Hepatocyte (in vitro differentiated cells): ENCODE measurements at regions not wholly inside any gene's neighbourhood (a gene's known extent, or its start where the extent isn't known, plus 50 kb on each side); places are given as distances from the start of the nearest gene placed in this dataset.

Experiments
- DNase-seq: peaks from one replicate; pipeline ENCODE4 v3.0.0-alpha.2; 2016; ENCODE audit warnings: low spot score
- H2AFZ ChIP-seq: fragments of 200-600 bp; sonication (generic); 2 replicates; pipeline ENCODE4 v1.6.0; 2016; ENCODE audit warnings: antibody characterized with exemption, mild to moderate bottlenecking
- H3K27ac ChIP-seq: fragments of 200-600 bp; sonication (generic); 2 replicates; pipeline ENCODE4 v1.5.1; 2016; ENCODE audit warnings: mild to moderate bottlenecking
- H3K27me3 ChIP-seq: fragments of 200-600 bp; sonication (generic); 2 replicates; pipeline ENCODE4 v1.6.1; 2016
- H3K36me3 ChIP-seq: fragments of 200-600 bp; sonication (generic); replicated peaks from 2 replicates; pipeline ENCODE4 v1.5.1; 2016; ENCODE audit warnings: low read depth; ENCODE audit not compliant: insufficient read depth
- H3K4me1 ChIP-seq: fragments of 200-600 bp; sonication (generic); 2 replicates; pipeline ENCODE4 v1.5.1; 2016; ENCODE audit warnings: mild to moderate bottlenecking, moderate library complexity; ENCODE audit not compliant: insufficient read depth
- H3K4me2 ChIP-seq: fragments of 200-600 bp; sonication (generic); 2 replicates; pipeline ENCODE4 v1.6.0; 2016
- H3K4me3 ChIP-seq: fragments of 200-600 bp; sonication (generic); 2 replicates; pipeline ENCODE4 v1.5.1; 2016; ENCODE audit warnings: mild to moderate bottlenecking
- H3K79me2 ChIP-seq: fragments of 200-600 bp; sonication (generic); 2 replicates; pipeline ENCODE4 v1.6.0; 2017; ENCODE audit warnings: mild to moderate bottlenecking
- H3K9me2 ChIP-seq: fragments of 200-600 bp; sonication (generic); replicated peaks from 2 replicates; pipeline ENCODE4 v1.6.0; 2017; ENCODE audit warnings: mild to moderate bottlenecking; ENCODE audit not compliant: insufficient read depth
- H3K9me3 ChIP-seq: fragments of 200-600 bp; sonication (generic); 2 replicates; pipeline ENCODE4 v1.5.1; 2016; ENCODE audit warnings: low read depth, mild to moderate bottlenecking
- H4K20me1 ChIP-seq: fragments of 200-600 bp; sonication (generic); 2 replicates; pipeline ENCODE4 v1.6.0; 2016; ENCODE audit warnings: mild to moderate bottlenecking; ENCODE audit not compliant: insufficient read depth, poor library complexity, severe bottlenecking
- EZH2 ChIP-seq: fragments of 200-600 bp; sonication (generic); IDR thresholded peaks from 2 replicates; pipeline ENCODE4 v1.6.1; 2016; ENCODE audit warnings: antibody characterized with exemption, mild to moderate bottlenecking, borderline replicate concordance
- EZH2phosphoT487 ChIP-seq: fragments of 200-600 bp; sonication (generic); IDR thresholded peaks from one replicate; pipeline ENCODE4 v1.6.1; 2018; ENCODE audit warnings: antibody characterized with exemption, mild to moderate bottlenecking, low read depth, moderate library complexity; ENCODE audit not compliant: unreplicated experiment, severe bottlenecking
- WGBS: methylation state at CpG from one replicate; pipeline ENCODE4 v1.1.6; 2016; ENCODE audit warnings: low lambda C conversion rate; ENCODE audit errors: missing lambda C conversion rate; 5-methylcytosine and 5-hydroxymethylcytosine counted together
- TF ChIP-seq, protein P1 (sequence below): fragments of 200-600 bp; sonication (generic); IDR thresholded peaks from 2 replicates; pipeline ENCODE4 v1.5.1; 2016; ENCODE audit warnings: antibody characterized with exemption, mild to moderate bottlenecking; ENCODE audit not compliant: poor library complexity

- Histone ChIP-seq H3K4me3 (no peak overlapping the region), H4K20me1 (no peaks in the 10 kb centered on the region), H3K36me3 (no peaks in the 10 kb centered on the region), H3K4me1 (no peaks in the 10 kb centered on the region), H3K27me3 (no peaks in the 10 kb centered on the region), H3K9me2 (no peaks in the 10 kb centered on the region), H3K27ac (no peak overlapping the region), H3K79me2 (no peaks in the 10 kb centered on the region), H2AFZ (no peak overlapping the region), H3K9me3 (no peaks in the 10 kb centered on the region), H3K4me2 (no peak overlapping the region)
- TF ChIP-seq, protein P1, sequence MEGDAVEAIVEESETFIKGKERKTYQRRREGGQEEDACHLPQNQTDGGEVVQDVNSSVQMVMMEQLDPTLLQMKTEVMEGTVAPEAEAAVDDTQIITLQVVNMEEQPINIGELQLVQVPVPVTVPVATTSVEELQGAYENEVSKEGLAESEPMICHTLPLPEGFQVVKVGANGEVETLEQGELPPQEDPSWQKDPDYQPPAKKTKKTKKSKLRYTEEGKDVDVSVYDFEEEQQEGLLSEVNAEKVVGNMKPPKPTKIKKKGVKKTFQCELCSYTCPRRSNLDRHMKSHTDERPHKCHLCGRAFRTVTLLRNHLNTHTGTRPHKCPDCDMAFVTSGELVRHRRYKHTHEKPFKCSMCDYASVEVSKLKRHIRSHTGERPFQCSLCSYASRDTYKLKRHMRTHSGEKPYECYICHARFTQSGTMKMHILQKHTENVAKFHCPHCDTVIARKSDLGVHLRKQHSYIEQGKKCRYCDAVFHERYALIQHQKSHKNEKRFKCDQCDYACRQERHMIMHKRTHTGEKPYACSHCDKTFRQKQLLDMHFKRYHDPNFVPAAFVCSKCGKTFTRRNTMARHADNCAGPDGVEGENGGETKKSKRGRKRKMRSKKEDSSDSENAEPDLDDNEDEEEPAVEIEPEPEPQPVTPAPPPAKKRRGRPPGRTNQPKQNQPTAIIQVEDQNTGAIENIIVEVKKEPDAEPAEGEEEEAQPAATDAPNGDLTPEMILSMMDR = no peak
- TF ChIP-seq EZH2 = no peak
- no peak for TF ChIP-seq EZH2phosphoT487
- no peak for DNase-seq
- whole genome bisulfite sequencing = 98% methylated on average over 2 of the region's 2 CpGs
These were observed 1373.1 kb downstream of the STIM2 start for GRCh38 chr4:28233724-28234123.

DNA sequence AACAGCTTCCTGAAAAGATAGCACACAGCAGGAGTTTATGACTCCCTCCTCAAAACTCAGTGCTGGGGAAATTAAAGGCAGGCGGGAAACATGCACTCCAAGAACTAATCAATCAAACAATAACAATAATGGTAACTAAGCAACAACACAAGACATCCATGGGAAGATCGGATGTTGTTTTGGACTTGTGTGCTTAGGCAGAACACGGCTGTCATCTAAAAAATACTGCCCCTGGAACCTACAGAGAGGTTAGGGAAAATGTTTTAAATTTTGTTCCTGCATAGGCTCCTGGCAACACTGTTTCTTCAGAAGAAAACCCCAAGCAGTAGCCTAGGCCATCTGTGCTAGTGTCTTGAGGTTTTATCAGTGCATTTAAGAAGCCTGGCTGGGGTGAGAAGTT lies 1378.2 kb downstream of the STIM2 start:
- no peak overlapping the region for H3K4me2 ChIP-seq
- 60% methylated on average over 3 of the region's 3 CpGs for WGBS
- no peaks in the 10 kb centered on the region for H3K9me2 ChIP-seq

DNA sequence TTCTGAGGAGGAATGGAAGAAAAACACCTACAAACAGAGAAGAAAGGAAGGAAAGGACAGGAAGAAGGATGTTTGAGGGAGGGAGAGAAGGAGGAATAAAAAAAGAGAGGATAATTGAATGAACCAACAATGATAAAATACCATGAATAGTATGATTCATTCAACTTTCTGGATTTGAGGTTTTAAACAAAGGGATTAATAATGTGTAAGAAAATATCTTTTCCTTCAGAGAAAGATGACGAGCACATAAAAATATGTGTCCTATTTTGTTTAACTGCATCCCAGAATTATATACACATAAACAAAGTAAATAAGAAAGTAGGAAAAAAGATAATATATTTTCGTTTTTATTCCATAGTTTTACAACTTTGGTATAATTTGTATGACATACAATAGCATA lies 1380.4 kb downstream of the STIM2 start:
- DNase-seq = no peak
- no peak overlapping the region for H3K4me2 ChIP-seq
- H2AFZ ChIP-seq = no peak overlapping the region
- no peaks in the 10 kb centered on the region for H4K20me1 ChIP-seq
- H3K27ac ChIP-seq = no peak overlapping the region
- H3K4me1 ChIP-seq = no peaks in the 10 kb centered on the region
- no peaks in the 10 kb centered on the region for H3K9me2 ChIP-seq
- H3K9me3 ChIP-seq = no peaks in the 10 kb centered on the region
- H3K36me3 ChIP-seq = no peaks in the 10 kb centered on the region
- H3K79me2 ChIP-seq = no peaks in the 10 kb centered on the region
- TF ChIP-seq EZH2phosphoT487 (no peak), EZH2 (no peak)
- TF ChIP-seq, protein P1 = no peak
- H3K27me3 ChIP-seq = no peaks in the 10 kb centered on the region
- WGBS = 72% methylated on average over 2 of the region's 2 CpGs
- H3K4me3 ChIP-seq = no peak overlapping the region

More for the DNA sequence above, 1378.2 kb downstream of the STIM2 start:
- DNase-seq = no peak
- H3K4me3 ChIP-seq = no peak overlapping the region
- no peaks in the 10 kb centered on the region for H3K4me1 ChIP-seq
- no peak for TF ChIP-seq EZH2phosphoT487
- TF ChIP-seq, protein P1 = no peak
- no peak for TF ChIP-seq EZH2
- no peak overlapping the region for H3K27ac ChIP-seq
- H3K9me3 ChIP-seq = no peaks in the 10 kb centered on the region
- H3K27me3 ChIP-seq = no peaks in the 10 kb centered on the region
- no peaks in the 10 kb centered on the region for H3K79me2 ChIP-seq
- H2AFZ ChIP-seq = no peak overlapping the region
- no peaks in the 10 kb centered on the region for H3K36me3 ChIP-seq
- no peaks in the 10 kb centered on the region for H4K20me1 ChIP-seq

GRCh38 chr4:28247805-28248204 lies 1387.2 kb downstream of the STIM2 start:
- Histone ChIP-seq H3K36me3 (no peaks in the 10 kb centered on the region), H3K27ac (no peak overlapping the region), H3K4me1 (no peaks in the 10 kb centered on the region), H3K4me2 (no peak overlapping the region), H3K4me3 (no peak overlapping the region), H3K9me2 (no peaks in the 10 kb centered on the region), H3K79me2 (no peaks in the 10 kb centered on the region), H2AFZ (no peak overlapping the region), H3K9me3 (no peaks in the 10 kb centered on the region), H4K20me1 (no peaks in the 10 kb centered on the region), H3K27me3 (no peaks in the 10 kb centered on the region)
- TF ChIP-seq EZH2 = no peak
- TF ChIP-seq, protein P1 = no peak
- TF ChIP-seq EZH2phosphoT487 = no peak
- DNase-seq = no peak
- 85% methylated on average over 2 of the region's 2 CpGs for WGBS
